ENCODE measurements at regions not wholly inside any gene's neighbourhood (a gene's known extent, or its start where the extent isn't known, plus 50 kb on each side); places are given as distances from the start of the nearest gene placed in this dataset.

DNA sequence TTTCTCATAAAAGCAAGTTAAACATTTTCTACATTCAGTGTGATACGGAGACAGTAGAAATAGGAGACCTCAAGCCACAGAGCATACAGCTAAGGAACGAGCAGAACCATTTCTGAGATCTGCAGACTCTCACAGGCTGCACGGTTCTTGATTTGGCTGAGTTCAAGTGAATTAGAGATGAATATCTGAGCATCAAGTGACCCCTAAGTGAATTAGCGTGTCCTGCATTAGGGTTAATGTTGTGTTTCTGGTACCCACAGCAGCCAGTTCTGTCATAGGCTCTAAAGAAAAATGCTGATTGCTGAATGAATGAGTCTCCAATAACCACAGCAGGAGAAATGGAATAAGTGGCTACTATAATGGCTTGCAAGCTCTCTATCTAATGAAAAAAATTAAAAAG, 265.9 kb upstream of the SYT4 start:
- no peak for DNase-seq
- intact Hi-C loops (cut with DNase I): no loop called here
- no peak for ATAC-seq (ENCODE audit: poor library complexity)

GRCh38 chr18:43547456-43547855, 270.2 kb upstream of the SYT4 start:
- ATAC-seq (ENCODE audit: poor library complexity) (no peak), DNase-seq (no peak)
- intact Hi-C loops (cut with DNase I): no loop called here

GRCh38 chr18:43559507-43559906, 282.2 kb upstream of the SYT4 start:
- intact Hi-C loops (cut with DNase I): no loop called here
- no peak for ATAC-seq (ENCODE audit: poor library complexity)
- DNase-seq: no peak

DNA sequence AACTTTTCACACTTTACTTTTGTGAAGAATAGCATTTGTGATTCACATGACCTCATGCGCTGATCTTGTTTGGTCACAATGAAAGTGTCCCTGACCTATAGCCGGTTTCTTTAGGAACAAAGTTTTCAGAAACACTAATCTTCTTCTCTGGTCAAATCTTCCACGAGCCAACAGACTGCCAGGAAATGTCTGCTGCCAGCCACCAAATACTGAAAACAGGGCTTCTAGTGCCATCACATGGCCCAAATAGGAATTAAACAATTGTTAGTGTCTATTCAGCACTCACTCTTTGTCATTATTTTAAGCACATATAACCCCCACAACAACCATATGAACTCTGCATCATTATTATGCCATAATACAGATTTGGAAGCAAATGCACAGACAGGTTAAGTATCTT, 286.5 kb upstream of the SYT4 start:
- intact Hi-C loops (cut with DNase I): loop anchor here (5.0 kb wide), 1 partner anchor 1511 kb away; no protein-coding TSS in a partner anchor
- peak; percentile 62 for ATAC-seq (ENCODE audit: poor library complexity)
- DNase-seq: no peak

DNA sequence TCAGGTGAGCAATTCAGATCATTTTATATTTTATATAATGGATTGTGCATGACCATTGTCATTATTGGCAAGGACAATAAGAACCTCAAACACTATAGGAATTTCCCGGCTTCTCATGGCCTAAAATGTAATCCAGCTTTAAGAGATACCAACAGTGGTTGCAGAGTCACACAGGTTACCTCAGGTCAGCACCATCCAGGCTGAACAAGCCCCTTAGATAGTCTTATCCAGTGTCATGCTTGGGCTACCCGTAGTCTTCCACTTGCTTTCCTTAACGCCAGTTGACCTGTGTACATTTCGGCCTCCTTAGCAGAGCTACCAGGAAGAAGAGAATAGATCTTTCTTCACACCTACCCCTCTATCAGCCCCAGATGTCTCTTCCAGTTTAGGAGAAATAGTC, 293.3 kb upstream of the SYT4 start:
- intact Hi-C loops (cut with DNase I): no loop called here
- DNase-seq: no peak
- no peak for ATAC-seq (ENCODE audit: poor library complexity)

GRCh38 chr18:43571078-43571689, 293.9 kb upstream of the SYT4 start:
- DNase-seq (no peak), ATAC-seq (ENCODE audit: poor library complexity) (peak; percentile 56)
- intact Hi-C loops (cut with DNase I): no loop called here

DNA sequence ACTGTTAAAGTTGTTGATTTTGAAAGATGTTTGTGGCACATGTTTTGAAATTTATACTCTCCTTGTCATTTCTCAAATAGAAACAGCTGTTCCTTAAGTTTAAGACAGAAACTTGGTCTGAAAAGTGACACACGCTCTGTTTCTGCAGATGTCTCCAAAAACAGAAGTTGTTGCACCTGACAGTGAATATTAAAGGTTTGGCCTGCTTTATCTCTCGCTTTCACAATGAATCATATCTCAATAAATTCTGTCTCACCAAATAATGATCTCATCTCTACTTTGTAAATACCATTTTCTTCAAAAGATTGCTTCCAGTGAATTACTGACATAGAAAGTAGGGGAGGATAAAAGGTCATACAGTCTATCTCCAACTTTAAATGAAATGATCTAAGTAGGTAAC, 294.9 kb upstream of the SYT4 start:
- DNase-seq (no peak), ATAC-seq (ENCODE audit: poor library complexity) (no peak)
- intact Hi-C loops (cut with DNase I): no loop called here

GRCh38 chr18:43574974-43575373, 297.7 kb upstream of the SYT4 start:
- ATAC-seq (ENCODE audit: poor library complexity) (no peak), DNase-seq (no peak)
- intact Hi-C loops (cut with DNase I): no loop called here

DNA sequence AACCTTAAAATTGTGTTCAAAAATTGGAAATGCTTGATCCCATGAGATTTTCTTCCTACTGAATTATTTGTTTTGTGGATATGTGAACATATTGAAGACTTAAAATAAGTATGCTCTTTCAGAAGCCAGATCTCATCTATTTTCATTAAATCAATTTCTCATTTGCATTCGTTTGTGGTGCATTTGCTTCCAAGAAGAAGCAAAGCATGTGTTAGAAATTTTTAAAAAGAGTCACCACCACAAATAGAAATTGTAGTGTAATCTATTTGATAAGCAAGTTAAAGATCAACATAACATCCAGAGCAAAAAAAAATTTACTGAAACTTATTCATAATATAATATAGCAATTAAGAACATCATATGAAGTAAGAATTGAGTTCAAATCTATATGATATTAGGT, 300.9 kb upstream of the SYT4 start:
- DNase-seq (no peak), ATAC-seq (ENCODE audit: poor library complexity) (no peak)
- intact Hi-C loops (cut with DNase I): no loop called here

GRCh38 chr18:43578706-43579105, 301.4 kb upstream of the SYT4 start:
- ATAC-seq (ENCODE audit: poor library complexity): no peak
- intact Hi-C loops (cut with DNase I): no loop called here
- no peak for DNase-seq

GRCh38 chr18:43581936-43582519, 304.7 kb upstream of the SYT4 start:
- intact Hi-C loops (cut with DNase I): no loop called here
- ATAC-seq (ENCODE audit: poor library complexity) (no peak), DNase-seq (no peak)

GRCh38 chr18:43587538-43588153, 310.4 kb upstream of the SYT4 start:
- DNase-seq (no peak), ATAC-seq (ENCODE audit: poor library complexity) (peak; percentile 81)
- intact Hi-C loops (cut with DNase I): no loop called here

DNA sequence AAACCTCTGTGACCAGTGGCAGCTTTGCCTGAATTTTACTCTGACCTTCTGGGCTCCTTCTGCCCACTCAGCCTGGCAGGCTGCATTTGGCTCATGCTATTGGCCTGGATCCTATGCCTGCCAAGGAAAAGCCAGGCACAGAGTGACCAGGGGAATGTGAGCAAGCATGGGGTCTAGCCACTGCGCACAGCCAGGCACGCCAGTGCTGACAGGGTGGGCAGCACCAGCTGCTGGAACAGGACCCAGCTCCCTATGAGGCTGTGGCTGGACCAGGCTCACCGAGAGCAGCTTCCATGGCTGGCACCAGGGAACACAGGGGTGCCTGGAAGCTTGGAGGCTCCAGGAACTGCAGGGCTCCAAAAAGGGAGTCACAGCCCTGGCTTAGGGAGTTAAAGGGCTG, 311.5 kb upstream of the SYT4 start:
- DNase-seq (peak; percentile 47), ATAC-seq (ENCODE audit: poor library complexity) (peak; percentile 86)
- intact Hi-C loops (cut with DNase I): no loop called here

DNA sequence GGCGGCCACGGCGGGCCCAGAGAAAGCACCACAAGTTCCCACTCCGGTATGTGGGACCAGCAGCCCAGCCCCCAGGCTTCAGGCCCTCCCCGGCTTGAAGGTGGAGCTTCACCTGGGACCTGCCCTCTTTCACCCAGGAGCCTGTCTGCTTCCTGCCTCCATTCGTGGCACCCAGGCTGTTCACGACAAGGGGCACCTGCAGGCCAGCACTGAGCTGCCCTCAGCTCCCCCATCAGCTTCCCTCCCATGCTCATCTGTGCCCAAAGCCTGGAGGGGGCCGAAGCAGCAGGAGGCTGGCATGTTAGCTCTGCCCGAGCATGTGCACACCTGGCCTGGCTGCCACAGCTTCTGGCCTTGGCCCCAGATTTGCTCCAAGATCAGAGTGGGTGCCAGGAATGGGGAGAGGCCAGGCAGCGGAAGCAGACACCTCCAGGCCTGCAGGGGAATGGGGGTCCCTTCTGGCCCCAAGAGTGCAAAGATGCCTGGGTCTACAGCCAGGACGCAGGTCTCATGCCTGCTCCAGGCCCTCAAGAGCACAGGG, 312.4 kb upstream of the SYT4 start:
- intact Hi-C loops (cut with DNase I): no loop called here
- DNase-seq (no peak), ATAC-seq (ENCODE audit: poor library complexity) (no peak)

DNA sequence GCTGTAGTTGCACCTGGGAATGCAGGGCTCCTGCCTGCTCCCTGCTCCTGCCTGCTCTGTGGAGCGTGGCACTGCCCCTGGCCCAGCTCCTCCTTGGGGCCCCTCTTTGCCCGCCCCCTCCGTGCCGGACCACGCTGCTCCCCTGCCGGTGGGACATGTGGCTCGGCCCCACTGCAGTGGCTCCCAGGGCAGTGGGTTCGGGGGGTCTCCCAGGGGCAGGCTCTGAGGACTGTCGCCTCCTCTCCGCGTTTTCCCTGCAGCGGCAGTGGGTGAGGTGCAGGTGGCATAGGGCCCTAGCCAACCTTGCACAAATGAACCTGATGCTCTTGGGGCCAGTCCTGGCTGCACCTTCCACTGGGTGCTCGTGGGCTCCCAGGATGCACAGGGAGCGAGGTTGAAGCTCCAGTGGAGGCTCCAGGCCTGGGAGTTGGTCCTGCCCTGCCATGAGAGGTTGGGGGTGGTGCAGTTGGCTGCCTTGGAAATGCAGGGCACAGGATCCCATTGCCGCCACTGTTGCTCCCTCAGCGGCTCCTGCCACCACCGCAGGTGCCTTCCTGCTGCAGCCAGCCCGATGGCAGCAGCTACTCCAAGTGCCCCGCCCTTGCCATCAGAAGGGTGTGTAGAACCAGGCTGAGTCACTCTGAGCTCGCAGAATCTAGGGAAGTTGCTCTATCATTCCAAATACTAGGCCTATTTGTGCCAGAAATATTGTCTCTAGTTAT, 313.1 kb upstream of the SYT4 start:
- ATAC-seq (ENCODE audit: poor library complexity): no peak
- DNase-seq: no peak
- intact Hi-C loops (cut with DNase I): no loop called here

DNA sequence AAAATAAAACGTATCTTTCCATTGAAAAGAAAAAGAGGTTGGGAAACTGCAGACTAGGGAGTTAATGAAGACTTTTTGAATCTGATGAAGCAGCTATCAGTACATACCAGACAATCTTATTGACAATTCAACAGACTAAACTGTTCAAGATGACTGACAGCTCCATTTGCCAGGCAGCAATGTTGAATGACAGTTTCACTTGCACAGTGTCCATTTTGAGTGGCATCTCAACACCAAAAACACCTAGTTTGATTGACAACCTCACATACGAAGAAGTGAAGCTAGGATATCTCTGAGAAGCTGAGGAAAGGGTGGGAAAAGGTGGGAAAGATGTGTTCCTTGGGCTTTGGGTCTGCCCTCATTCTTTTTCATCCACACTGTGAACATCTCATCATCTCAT, 315.0 kb upstream of the SYT4 start:
- DNase-seq: no peak
- no peak for ATAC-seq (ENCODE audit: poor library complexity)
- intact Hi-C loops (cut with DNase I): no loop called here

DNA sequence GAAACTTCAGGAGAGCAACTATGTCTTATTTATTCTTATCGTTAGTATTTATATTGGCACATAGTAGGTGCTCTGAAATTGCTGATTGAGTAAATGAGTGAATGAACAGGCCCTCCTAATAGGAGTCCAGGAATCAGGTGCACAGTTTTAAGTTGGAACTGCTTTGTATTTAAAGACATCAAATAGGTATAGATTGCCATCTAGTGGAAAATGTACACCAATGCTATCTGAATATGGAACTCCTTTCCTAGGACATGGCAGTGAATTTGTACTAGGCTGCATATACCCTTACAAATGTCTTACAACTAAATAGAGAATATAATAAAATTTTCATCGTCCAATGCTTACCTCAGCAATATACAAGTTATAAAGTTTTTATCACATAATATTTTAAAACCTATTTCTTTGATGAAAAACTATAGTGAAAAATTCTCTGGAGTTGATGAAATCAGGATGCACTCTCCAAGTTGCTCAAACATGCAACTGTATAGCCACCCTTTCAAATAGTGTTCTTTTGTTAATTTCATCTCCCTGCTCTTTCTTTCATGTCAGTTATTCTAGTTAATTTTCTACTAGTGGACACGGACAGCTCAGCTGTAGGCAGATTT, 318.9 kb upstream of the SYT4 start:
- peak; percentile 46 for ATAC-seq (ENCODE audit: poor library complexity)
- intact Hi-C loops (cut with DNase I): no loop called here
- DNase-seq: no peak

GRCh38 chr18:43601432-43601831, 324.1 kb upstream of the SYT4 start:
- intact Hi-C loops (cut with DNase I): no loop called here
- no peak for ATAC-seq (ENCODE audit: poor library complexity)

GRCh38 chr18:43605224-43605623, 327.9 kb upstream of the SYT4 start:
- intact Hi-C loops (cut with DNase I): no loop called here
- DNase-seq (no peak), ATAC-seq (ENCODE audit: poor library complexity) (no peak)

More at GRCh38 chr18:43601432-43601831, 324.1 kb upstream of the SYT4 start:
- no peak for DNase-seq

All from Right ventricle myocardium superior (tissue), 1 donor.